GM19452 (cell line): ENCODE measurements at regions not wholly inside any gene's neighbourhood (a gene's known extent, or its start where the extent isn't known, plus 50 kb on each side); places are given as distances from the start of the nearest gene placed in this dataset.
"Not testable (repeated sequence)": the region's sequence is repeated elsewhere in the genome, so short reads cannot be mapped to it uniquely, and the experiment has no call there.

ENCODE experiments used
- ATAC-seq: cut with Tn5 transposase; IDR thresholded peaks from one replicate; pipeline ENCODE4 v1.9.1; 2021; ENCODE audit not compliant: unreplicated experiment

GRCh38 chr10:124324856-124325632, 93.7 kb downstream of the OAT start:
- ATAC-seq: no peak

- ATAC-seq: no peak
Measured at GRCh38 chr10:124324451-124324850, 94.3 kb downstream of the OAT start.

- ATAC-seq: no peak
Measured at GRCh38 chr10:124323806-124324205, 94.9 kb downstream of the OAT start.

GRCh38 chr10:124323111-124323725, 95.5 kb downstream of the OAT start:
- ATAC-seq: no peak

DNA sequence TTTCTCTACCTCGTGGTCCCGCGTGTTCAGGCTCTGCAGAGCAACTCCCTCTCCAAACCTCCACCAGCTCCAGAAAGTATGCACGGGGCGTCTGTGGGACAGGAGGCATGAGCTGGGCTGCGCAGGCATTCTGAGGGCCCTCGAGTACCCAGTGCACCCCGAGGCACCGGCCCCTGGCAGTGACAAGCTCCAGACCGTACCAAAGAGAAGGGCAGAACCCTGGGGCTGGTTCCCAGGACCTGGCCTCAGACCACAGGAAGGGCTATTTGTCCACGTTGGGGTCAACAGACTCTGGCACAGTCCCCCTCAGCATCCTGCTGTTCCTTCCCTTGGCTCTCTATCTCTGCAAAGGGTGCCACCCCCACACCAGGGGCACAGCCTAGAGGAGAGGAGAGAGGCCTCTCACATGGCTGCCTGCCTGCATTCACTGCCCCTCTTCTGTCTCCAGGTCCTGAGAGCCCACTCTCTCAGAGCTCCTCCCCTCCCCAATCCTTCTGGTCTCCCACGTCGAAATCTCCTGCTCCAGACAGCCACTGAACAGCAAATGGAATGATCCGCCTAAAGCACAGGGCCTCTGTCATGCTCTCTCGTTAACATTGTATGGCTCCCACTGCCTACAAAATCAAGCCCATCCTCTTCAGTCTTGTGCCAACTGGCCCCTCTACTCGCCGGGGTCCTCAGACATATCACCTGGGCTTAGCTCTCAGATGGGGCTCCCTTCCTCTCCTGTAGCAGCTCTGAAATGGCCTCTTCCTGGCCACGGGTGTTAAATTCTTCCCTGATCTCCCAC, 96.3 kb downstream of the OAT start:
- ATAC-seq: no peak

GRCh38 chr10:124321433-124322089, 97.2 kb downstream of the OAT start:
- no peak for ATAC-seq

- ATAC-seq: no peak
Measured at GRCh38 chr10:124320778-124321432, 97.8 kb downstream of the OAT start.

DNA sequence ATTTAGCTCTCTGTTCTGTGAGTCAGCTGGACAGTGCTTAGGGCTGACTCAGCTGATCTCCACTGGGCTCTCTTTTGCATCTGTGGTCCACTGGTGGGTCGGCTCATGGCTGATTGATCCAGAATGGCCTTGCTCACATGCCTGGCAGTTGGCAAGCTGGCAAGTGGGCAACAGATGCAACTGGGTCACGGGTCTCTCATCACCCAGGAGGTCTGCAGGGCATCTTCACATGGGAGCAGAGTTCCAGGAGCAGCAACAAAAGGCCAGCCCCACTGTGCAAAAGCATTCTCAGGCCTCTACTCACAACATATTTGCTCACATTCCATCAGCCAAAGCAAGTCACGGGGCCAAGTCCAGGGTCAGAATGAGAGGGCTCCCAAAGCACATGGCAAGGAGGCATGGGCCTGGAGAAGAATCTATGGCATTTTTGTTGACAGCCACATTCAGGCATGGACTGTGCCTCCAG, 98.8 kb downstream of the OAT start:
- no peak for ATAC-seq

DNA sequence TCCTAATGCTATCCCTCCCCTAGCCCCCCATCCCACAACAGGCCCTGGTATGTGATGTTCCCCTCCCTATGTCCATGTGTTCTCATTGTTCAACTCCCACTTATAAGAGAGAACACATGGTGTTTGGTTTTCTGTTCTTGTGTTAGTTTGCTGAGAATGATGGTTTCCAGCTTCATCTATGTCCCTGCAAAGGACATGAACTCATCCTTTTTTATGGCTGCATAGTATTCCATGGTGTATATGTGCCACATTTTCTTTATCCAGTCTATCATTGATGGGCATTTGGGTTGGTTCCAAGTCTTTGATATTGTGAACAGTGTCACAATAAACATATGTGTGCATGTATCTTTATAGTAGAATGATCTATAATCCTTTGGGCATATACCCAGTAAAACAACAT, 99.2 kb downstream of the OAT start:
- ATAC-seq: not testable (repeated sequence)

DNA sequence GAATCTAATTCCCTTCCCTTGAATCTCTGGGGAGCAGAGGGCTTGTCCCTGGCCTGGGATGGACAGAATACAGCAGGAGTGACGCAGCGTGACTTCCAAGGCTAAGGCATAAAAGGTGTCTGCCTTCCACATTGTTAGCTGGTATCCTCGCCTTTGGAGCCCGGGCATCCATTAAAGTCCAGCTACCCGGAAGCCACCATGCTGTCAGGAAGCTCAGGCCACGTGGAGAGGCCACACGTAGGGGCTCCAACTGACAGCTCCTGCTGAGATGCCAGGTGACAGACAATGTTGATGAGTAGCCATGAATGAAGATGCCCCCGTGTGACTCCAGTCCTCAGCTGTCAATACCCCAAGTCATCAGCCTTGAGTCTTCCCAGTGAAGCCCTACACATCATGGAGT, 99.9 kb downstream of the OAT start:
- no peak for ATAC-seq

DNA sequence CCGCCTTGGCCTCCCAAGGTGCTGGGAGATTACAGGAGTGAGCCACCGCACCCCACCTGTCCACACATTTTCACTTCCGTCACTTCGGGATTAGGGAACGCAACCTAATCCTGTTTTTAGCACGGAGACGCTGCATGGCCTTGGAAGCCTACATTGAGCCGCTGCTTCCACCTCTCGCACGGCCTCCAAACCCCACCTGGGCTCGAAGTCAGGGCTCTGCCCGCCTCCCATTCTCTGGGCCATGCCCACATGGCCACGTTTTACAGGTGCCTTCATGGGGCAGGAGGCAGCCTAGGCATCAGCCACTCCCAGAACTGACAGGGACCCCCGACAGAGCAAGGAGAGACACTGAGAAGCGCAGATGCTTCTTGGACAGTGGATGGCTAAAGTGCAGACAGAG, 100.6 kb downstream of the OAT start:
- ATAC-seq: no peak

DNA sequence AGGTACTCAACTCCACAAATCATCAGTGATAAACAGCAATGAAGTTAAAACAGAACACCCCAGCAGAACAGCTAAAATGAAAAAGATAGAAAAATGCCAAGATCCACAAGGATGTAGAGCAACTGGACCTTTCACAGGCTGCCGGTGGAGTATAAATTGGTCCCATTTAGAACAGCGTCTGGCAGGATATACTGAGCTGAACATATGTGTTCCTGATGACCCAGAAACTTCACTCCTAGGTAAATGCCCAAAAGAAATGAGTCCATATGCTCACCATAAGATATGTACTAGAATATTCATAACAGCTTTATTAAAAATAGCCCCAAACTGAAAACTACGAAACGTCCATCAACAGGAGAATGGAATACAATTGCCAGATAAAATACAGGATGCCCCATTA, 102.4 kb downstream of the OAT start:
- ATAC-seq: no peak

DNA sequence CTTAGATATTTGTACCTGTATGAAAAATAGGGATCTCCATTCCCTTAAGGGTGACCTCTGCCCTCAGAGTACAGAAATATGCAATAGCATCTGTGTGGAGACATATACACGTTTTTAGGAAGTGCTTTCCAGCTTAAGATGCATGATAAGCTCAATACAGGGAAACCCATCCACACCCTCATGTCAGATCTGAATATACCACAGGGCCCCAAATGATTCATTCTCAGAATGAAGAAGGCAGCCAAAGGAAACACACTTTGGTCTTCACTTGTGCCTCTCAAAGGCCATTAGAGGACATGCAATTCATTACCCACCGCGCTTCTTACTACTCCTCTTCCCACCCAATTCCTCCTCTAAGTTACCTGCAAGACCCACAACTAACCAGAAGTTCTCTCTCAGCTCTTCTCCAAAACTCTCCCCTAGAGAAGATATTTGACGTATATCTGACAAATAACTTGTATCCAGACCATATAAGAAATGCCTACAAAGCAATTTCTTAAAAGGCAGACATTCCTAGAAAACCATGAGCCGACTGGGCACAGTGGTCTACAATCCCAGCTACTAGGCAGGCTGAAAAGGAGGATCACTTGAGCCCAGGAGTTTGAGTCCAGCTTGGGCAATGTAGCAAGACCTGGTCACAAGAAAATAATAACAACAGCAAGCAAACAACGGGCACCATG, 103.0 kb downstream of the OAT start:
- no peak for ATAC-seq

GRCh38 chr10:124313374-124313773, 105.3 kb downstream of the OAT start:
- no peak for ATAC-seq

DNA sequence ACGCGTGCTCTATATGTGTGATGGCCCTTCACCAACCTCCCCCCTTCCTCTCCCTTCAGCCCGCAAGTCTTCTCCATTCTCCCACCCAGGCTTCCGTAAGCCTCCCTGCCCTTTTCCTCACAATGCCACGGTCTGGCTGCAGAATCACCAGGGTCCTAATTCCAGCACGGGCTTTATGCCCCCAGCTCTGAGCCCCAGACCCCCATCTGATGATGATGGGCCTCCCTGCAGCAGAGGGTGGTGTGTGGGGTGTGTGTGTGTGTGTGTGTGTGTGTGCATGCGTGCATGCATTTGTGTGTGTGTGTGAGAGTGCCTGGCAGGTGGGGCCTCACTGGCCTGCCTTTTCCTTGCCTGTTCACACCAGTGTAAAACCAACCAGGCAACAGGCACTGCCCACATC, 109.9 kb downstream of the OAT start:
- no peak for ATAC-seq

DNA sequence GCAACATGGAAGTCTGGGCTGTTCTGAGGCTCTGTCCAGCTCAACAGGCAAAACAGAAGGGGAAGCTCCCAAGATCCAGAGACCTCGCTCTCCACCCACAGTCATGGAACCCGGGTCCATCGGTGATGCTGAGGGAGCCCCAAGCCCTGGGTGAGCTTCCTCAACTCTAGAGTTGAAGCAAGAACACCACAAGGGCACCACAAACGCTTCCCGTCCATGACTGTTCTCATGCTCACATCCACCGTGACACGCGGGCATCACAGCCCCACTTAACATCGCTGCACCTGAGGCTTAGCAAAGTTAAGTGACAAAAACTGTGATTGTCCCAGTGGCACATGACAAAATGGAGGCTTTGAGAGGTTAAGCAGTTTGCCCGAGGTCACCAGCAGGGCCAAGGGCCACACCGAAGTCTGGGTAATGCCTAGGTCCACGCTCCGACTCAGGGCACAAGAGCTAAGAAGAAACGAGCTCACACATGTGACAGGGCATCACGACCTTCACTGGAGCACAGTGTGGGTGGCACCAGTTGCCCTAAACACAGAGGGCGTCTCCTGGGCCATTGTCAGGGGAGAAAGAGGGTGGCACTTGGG, 110.6 kb downstream of the OAT start:
- ATAC-seq: no peak

- no peak for ATAC-seq
Measured at GRCh38 chr10:124307591-124307990, 111.1 kb downstream of the OAT start.

GRCh38 chr10:124306922-124307371, 111.8 kb downstream of the OAT start:
- ATAC-seq: no peak

- ATAC-seq: no peak
Measured at GRCh38 chr10:124306520-124306919, 112.2 kb downstream of the OAT start.

GRCh38 chr10:124305984-124306383, 112.7 kb downstream of the OAT start:
- ATAC-seq: no peak
